OCI-LY1 (cell line): ENCODE measurements at regions not wholly inside any gene's neighbourhood (a gene's known extent, or its start where the extent isn't known, plus 50 kb on each side); places are given as distances from the start of the nearest gene placed in this dataset.
"Not testable (repeated sequence)": the region's sequence is repeated elsewhere in the genome, so short reads cannot be mapped to it uniquely, and the experiment has no call there.

Experiments
- EZH2 ChIP-seq: fragments of 200-600 bp; sonication (generic), shearing (Covaris generic); IDR thresholded peaks from 2 replicates; pipeline ENCODE4 v1.8.0; 2017; ENCODE audit warnings: borderline replicate concordance, mixed run types, mild to moderate bottlenecking, antibody characterized with exemption, low read length, moderate library complexity, mixed read lengths
- TF ChIP-seq, protein P1 (sequence below): fragments of 200-600 bp; sonication (generic), shearing (Covaris generic); IDR thresholded peaks from 2 replicates; pipeline ENCODE4 v1.5.1; 2017; ENCODE audit warnings: mild to moderate bottlenecking, antibody characterized with exemption, low read length, moderate library complexity, mixed read lengths

DNA sequence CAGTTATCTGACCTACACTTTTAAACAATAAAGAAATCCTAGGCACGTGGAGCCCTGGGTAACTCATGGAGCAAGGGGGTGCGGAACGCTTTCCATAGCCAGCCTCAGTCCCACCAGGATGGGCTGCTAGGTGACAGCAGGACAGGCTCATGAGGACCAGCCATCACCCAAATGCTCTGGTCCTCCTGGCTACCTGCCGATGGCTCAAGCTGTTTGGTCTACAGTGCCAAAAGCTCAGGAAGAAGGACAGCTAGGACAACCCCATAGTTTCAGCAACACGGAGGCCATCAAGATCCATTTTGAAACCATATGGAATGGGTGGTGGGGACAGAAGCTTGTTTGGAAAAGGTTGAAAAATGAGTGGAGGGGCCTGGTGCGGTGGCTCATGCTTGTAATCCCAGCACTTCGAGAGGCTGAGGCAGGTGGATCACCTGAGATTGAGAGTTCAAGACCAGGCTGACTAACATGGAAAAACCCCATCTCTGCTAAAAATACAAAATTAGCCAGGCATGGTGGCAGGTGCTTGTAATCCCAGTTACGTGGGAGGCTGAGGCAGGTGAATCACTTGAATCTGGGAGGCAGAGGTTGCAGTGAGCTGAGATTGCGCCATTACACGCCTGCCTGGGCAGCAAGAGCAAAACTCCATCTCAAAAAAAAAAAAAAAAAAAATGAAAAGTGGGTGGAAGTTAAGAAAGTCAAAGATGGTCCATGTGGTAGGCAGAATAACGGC is 93.7 kb upstream of the ALDH3B2 start:
- TF ChIP-seq, protein P1, sequence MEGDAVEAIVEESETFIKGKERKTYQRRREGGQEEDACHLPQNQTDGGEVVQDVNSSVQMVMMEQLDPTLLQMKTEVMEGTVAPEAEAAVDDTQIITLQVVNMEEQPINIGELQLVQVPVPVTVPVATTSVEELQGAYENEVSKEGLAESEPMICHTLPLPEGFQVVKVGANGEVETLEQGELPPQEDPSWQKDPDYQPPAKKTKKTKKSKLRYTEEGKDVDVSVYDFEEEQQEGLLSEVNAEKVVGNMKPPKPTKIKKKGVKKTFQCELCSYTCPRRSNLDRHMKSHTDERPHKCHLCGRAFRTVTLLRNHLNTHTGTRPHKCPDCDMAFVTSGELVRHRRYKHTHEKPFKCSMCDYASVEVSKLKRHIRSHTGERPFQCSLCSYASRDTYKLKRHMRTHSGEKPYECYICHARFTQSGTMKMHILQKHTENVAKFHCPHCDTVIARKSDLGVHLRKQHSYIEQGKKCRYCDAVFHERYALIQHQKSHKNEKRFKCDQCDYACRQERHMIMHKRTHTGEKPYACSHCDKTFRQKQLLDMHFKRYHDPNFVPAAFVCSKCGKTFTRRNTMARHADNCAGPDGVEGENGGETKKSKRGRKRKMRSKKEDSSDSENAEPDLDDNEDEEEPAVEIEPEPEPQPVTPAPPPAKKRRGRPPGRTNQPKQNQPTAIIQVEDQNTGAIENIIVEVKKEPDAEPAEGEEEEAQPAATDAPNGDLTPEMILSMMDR: not testable (repeated sequence)
- TF ChIP-seq EZH2: not testable (repeated sequence)
